Mammary epithelial cell (primary cell): ENCODE measurements at regions not wholly inside any gene's neighbourhood (a gene's known extent, or its start where the extent isn't known, plus 50 kb on each side); places are given as distances from the start of the nearest gene placed in this dataset.

Experiments
- EZH2 ChIP-seq: IDR thresholded peaks from 2 replicates; pipeline ENCODE4 v1.6.1; 2012; ENCODE audit warnings: low read length, inconsistent platforms, borderline replicate concordance
- TF ChIP-seq, protein P1 (sequence below), 2 donors: IDR thresholded peaks in 1 of 2; conservative IDR thresholded peaks in 1 of 2; 2 replicates each; pipeline ENCODE4 v1.5.1; 2011 to 2012; ENCODE audit warnings: inconsistent platforms in 2 of 2, low read length in 2 of 2, mild to moderate bottlenecking in 2 of 2, control low read depth in 1 of 2, low read depth in 1 of 2; ENCODE audit not compliant: insufficient read depth in 1 of 2; ENCODE audit errors: extremely low read depth in 1 of 2

DNA sequence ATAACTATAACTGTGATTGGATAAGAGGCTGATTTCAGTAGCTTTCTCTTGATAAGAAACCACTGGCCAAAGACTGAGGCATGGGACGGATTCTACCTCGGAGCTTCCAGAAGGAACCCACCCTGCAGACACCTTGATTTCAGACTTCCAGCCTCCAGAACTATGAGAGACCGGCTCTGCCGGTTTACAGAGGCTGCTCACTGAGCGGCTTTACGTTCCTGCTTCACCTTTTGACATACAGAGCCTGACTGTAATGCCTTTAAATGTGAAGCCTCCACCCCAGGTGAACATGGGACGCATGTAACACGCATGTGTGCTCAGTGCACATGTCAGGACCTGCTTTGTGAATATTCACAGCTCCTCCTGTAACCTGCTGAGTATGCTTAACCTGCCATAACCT lies 361.5 kb downstream of the CTTN start:
- TF ChIP-seq EZH2, result no peak
- TF ChIP-seq, protein P1, sequence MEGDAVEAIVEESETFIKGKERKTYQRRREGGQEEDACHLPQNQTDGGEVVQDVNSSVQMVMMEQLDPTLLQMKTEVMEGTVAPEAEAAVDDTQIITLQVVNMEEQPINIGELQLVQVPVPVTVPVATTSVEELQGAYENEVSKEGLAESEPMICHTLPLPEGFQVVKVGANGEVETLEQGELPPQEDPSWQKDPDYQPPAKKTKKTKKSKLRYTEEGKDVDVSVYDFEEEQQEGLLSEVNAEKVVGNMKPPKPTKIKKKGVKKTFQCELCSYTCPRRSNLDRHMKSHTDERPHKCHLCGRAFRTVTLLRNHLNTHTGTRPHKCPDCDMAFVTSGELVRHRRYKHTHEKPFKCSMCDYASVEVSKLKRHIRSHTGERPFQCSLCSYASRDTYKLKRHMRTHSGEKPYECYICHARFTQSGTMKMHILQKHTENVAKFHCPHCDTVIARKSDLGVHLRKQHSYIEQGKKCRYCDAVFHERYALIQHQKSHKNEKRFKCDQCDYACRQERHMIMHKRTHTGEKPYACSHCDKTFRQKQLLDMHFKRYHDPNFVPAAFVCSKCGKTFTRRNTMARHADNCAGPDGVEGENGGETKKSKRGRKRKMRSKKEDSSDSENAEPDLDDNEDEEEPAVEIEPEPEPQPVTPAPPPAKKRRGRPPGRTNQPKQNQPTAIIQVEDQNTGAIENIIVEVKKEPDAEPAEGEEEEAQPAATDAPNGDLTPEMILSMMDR (conservative IDR thresholded peaks at IDR 0.05 in 1 of 2, IDR thresholded peaks at IDR 0.05 in 1 of 2; ENCODE audit: extremely low read depth in 1 of 2, insufficient read depth in 1 of 2, low read depth in 1 of 2, low read length in 2 of 2), result no peak
